ENCODE measurements at regions not wholly inside any gene's neighbourhood (a gene's known extent, or its start where the extent isn't known, plus 50 kb on each side); places are given as distances from the start of the nearest gene placed in this dataset.

- TF ChIP-seq CTCF (IDR thresholded peaks at IDR 0.05): no peak
- no peak for TF ChIP-seq POLR2A (IDR thresholded peaks at IDR 0.05)
Observed at GRCh38 chr10:43864656-43865055, 216.0 kb upstream of the ZNF32 start.
